GM18511 (cell line): ENCODE measurements at regions not wholly inside any gene's neighbourhood (a gene's known extent, or its start where the extent isn't known, plus 50 kb on each side); places are given as distances from the start of the nearest gene placed in this dataset.

Source experiments
- ATAC-seq: cut with Tn5 transposase; IDR thresholded peaks from one replicate; pipeline ENCODE4 v1.9.1; 2021; ENCODE audit warnings: mild to moderate bottlenecking, moderate library complexity; ENCODE audit not compliant: unreplicated experiment

GRCh38 chr21:32881458-32881857, 109.9 kb upstream of the PAXBP1 start:
- ATAC-seq = no peak

GRCh38 chr21:32884062-32884461, 112.5 kb upstream of the PAXBP1 start:
- no peak for ATAC-seq

GRCh38 chr21:32886339-32886738, 114.8 kb upstream of the PAXBP1 start:
- ATAC-seq = no peak

GRCh38 chr21:32887026-32887425, 115.5 kb upstream of the PAXBP1 start:
- ATAC-seq = no peak

GRCh38 chr21:32888971-32889370, 117.4 kb upstream of the PAXBP1 start:
- ATAC-seq = no peak

GRCh38 chr21:32889596-32889995, 118.0 kb upstream of the PAXBP1 start:
- ATAC-seq = no peak

GRCh38 chr21:32894321-32894720, 122.8 kb upstream of the PAXBP1 start:
- ATAC-seq = no peak

- ATAC-seq = no peak
These were observed 124.9 kb upstream of the OLIG2 start for GRCh38 chr21:32900814-32901213.

GRCh38 chr21:32907521-32907920, 118.2 kb upstream of the OLIG2 start:
- no peak for ATAC-seq

GRCh38 chr21:32908534-32908933, 117.2 kb upstream of the OLIG2 start:
- no peak for ATAC-seq

- ATAC-seq = no peak
These were observed 116.3 kb upstream of the OLIG2 start for GRCh38 chr21:32909393-32909792.

- ATAC-seq = no peak
These were observed 111.2 kb upstream of the OLIG2 start for GRCh38 chr21:32914424-32915039.

- no peak for ATAC-seq
These were observed 110.6 kb upstream of the OLIG2 start for GRCh38 chr21:32915099-32915498.

- no peak for ATAC-seq
These were observed 109.6 kb upstream of the OLIG2 start for GRCh38 chr21:32916088-32916487.

GRCh38 chr21:32916522-32917099, 109.1 kb upstream of the OLIG2 start:
- no peak for ATAC-seq

- no peak for ATAC-seq
These were observed 108.2 kb upstream of the OLIG2 start for GRCh38 chr21:32917362-32918135.

GRCh38 chr21:32918478-32919120, 107.1 kb upstream of the OLIG2 start:
- ATAC-seq = no peak

- no peak for ATAC-seq
These were observed 105.3 kb upstream of the OLIG2 start for GRCh38 chr21:32920474-32920873.

- no peak for ATAC-seq
These were observed 104.0 kb upstream of the OLIG2 start for GRCh38 chr21:32921632-32922230.

- ATAC-seq = no peak
These were observed 100.6 kb upstream of the OLIG2 start for GRCh38 chr21:32925098-32925497.

- ATAC-seq = peak; percentile 60
These were observed 96.1 kb upstream of the OLIG2 start for GRCh38 chr21:32929633-32930038.
